ENCODE measurements at regions not wholly inside any gene's neighbourhood (a gene's known extent, or its start where the extent isn't known, plus 50 kb on each side); places are given as distances from the start of the nearest gene placed in this dataset.

- Mint-ChIP-seq H3K9me3 (no peaks in the 10 kb centered on the region), H3K4me3 (no peak overlapping the region), H3K27ac (no peak overlapping the region), H3K4me1 (ENCODE audit: low read depth in 2 of 2) (no peaks in the 10 kb centered on the region), H3K27me3 (peaks cover 19 to 47% of the 10 kb centered on the region in 2 donors), H3K36me3 (peaks cover 7% of the 10 kb centered on the region)
- ATAC-seq (no peak), DNase-seq (ENCODE audit: low spot score) (no peak)
These were observed 81.0 kb downstream of the SEMA4F start for GRCh38 chr2:74735009-74735408.

GRCh38 chr2:74735564-74735963 is 81.5 kb downstream of the SEMA4F start:
- DNase-seq (ENCODE audit: low spot score) (no peak), ATAC-seq (no peak)
- H3K36me3 Mint-ChIP-seq = peaks cover 7% of the 10 kb centered on the region
- no peaks in the 10 kb centered on the region for H3K4me1 Mint-ChIP-seq (ENCODE audit: low read depth in 2 of 2)
- H3K27me3 Mint-ChIP-seq = peaks cover 19 to 42% of the 10 kb centered on the region in 2 donors
- H3K4me3 Mint-ChIP-seq = no peak overlapping the region
- H3K27ac Mint-ChIP-seq = no peak overlapping the region
- no peaks in the 10 kb centered on the region for H3K9me3 Mint-ChIP-seq

- H3K27me3 Mint-ChIP-seq = peaks cover 17 to 36% of the 10 kb centered on the region in 2 donors
These were observed 82.5 kb downstream of the SEMA4F start for GRCh38 chr2:74736589-74736988.

DNA sequence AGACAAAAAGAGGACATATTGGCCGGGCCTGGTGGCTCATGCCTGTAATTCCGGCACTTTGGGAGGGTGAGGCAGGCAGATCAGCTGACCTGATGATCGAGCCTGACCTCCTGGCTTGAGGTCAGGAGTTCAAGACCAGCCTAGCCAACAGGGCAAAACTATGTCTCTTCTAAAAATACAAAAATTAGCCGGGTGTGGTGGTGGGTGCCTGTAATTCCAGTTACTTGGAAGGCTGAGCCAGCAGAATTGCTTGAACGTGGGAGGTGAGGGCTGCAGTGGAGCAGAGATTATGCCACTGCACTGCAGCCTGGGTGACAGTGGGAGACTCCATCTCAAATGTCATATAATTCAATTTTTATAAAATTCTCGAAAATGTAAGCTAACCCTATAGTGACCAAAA is 84.5 kb downstream of the SEMA4F start:
- ATAC-seq = no peak
- H3K9me3 Mint-ChIP-seq = no peaks in the 10 kb centered on the region
- H3K4me1 Mint-ChIP-seq (ENCODE audit: low read depth in 2 of 2) = no peaks in the 10 kb centered on the region
- peaks cover 21 to 51% of the 10 kb centered on the region in 2 donors for H3K27me3 Mint-ChIP-seq
- DNase-seq (ENCODE audit: low spot score) = no peak
- H3K27ac Mint-ChIP-seq = no peak overlapping the region
- peaks cover 7% of the 10 kb centered on the region for H3K36me3 Mint-ChIP-seq
- no peak overlapping the region for H3K4me3 Mint-ChIP-seq

More at GRCh38 chr2:74736589-74736988, 82.5 kb downstream of the SEMA4F start:
- H3K36me3 Mint-ChIP-seq = peaks cover 7% of the 10 kb centered on the region
- ATAC-seq (no peak), DNase-seq (ENCODE audit: low spot score) (no peak)
- no peaks in the 10 kb centered on the region for H3K4me1 Mint-ChIP-seq (ENCODE audit: low read depth in 2 of 2)
- H3K4me3 Mint-ChIP-seq = no peak overlapping the region
- no peak overlapping the region for H3K27ac Mint-ChIP-seq
- no peaks in the 10 kb centered on the region for H3K9me3 Mint-ChIP-seq

GRCh38 chr2:74739129-74739528 is 85.1 kb downstream of the SEMA4F start:
- Mint-ChIP-seq H3K36me3 (peaks cover 7% of the 10 kb centered on the region), H3K4me1 (ENCODE audit: low read depth in 2 of 2) (no peaks in the 10 kb centered on the region), H3K9me3 (no peaks in the 10 kb centered on the region), H3K27me3 (peaks cover 18 to 50% of the 10 kb centered on the region in 2 donors), H3K4me3 (no peak overlapping the region), H3K27ac (no peak overlapping the region)
- no peak for DNase-seq (ENCODE audit: low spot score)
- no peak for ATAC-seq

- DNase-seq (ENCODE audit: low spot score) = no peak
- ATAC-seq = no peak
- H3K36me3 Mint-ChIP-seq = peaks cover 7% of the 10 kb centered on the region
- no peaks in the 10 kb centered on the region for H3K9me3 Mint-ChIP-seq
- no peak overlapping the region for H3K27ac Mint-ChIP-seq
- H3K27me3 Mint-ChIP-seq = peaks cover 15 to 43% of the 10 kb centered on the region in 2 donors
- no peaks in the 10 kb centered on the region for H3K4me1 Mint-ChIP-seq (ENCODE audit: low read depth in 2 of 2)
- H3K4me3 Mint-ChIP-seq = no peak overlapping the region
These were observed 85.7 kb downstream of the SEMA4F start for GRCh38 chr2:74739733-74740241.

GRCh38 chr2:74740395-74740740 is 86.3 kb downstream of the SEMA4F start:
- no peak for ATAC-seq
- no peak for DNase-seq (ENCODE audit: low spot score)
- no peak overlapping the region for H3K27ac Mint-ChIP-seq

GRCh38 chr2:74740741-74741431 is 86.8 kb downstream of the SEMA4F start:
- Mint-ChIP-seq H3K27me3 (peaks cover 13 to 37% of the 10 kb centered on the region in 2 donors), H3K4me3 (no peak overlapping the region), H3K4me1 (ENCODE audit: low read depth in 2 of 2) (no peaks in the 10 kb centered on the region), H3K9me3 (no peaks in the 10 kb centered on the region), H3K27ac (no peak overlapping the region), H3K36me3 (peaks cover 7% of the 10 kb centered on the region)
- DNase-seq (ENCODE audit: low spot score) (no peak), ATAC-seq (peak in 1 of 2 donors; percentile 43)

More at GRCh38 chr2:74740395-74740740, 86.3 kb downstream of the SEMA4F start:
- Mint-ChIP-seq H3K9me3 (no peaks in the 10 kb centered on the region), H3K27me3 (peaks cover 13 to 42% of the 10 kb centered on the region in 2 donors), H3K4me1 (ENCODE audit: low read depth in 2 of 2) (no peaks in the 10 kb centered on the region), H3K4me3 (no peak overlapping the region), H3K36me3 (peaks cover 7% of the 10 kb centered on the region)

DNA sequence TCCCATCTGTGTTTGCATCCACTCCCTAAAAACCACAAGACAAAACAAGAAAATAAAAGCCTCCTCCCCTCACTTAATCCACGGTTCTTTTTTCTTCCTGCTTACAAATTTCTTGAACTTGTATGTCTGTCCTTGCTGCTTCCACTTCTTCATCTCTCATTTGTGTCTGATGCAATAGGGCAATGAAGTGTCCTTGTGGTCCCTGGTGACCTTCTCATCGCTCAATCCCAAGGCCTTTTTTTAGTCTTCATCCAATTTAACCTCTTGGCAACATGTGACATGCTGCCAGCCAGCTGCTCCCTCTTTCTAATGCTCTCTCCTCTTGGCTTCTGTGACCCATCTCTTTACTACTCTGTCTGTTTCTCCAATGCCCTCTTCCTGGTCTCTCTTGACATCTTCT is 87.6 kb downstream of the SEMA4F start:
- peaks cover 13 to 29% of the 10 kb centered on the region in 2 donors for H3K27me3 Mint-ChIP-seq
- no peak for DNase-seq (ENCODE audit: low spot score)
- no peaks in the 10 kb centered on the region for H3K4me1 Mint-ChIP-seq (ENCODE audit: low read depth in 2 of 2)
- peaks cover 7% of the 10 kb centered on the region for H3K36me3 Mint-ChIP-seq
- no peaks in the 10 kb centered on the region for H3K9me3 Mint-ChIP-seq
- H3K4me3 Mint-ChIP-seq = no peak overlapping the region
- no peak overlapping the region for H3K27ac Mint-ChIP-seq
- ATAC-seq = no peak

GRCh38 chr2:74742471-74742870 is 88.4 kb downstream of the SEMA4F start:
- Mint-ChIP-seq H3K4me3 (no peak overlapping the region), H3K4me1 (ENCODE audit: low read depth in 2 of 2) (no peaks in the 10 kb centered on the region), H3K9me3 (no peaks in the 10 kb centered on the region), H3K36me3 (no peaks in the 10 kb centered on the region), H3K27me3 (peaks cover 8 to 21% of the 10 kb centered on the region in 2 donors), H3K27ac (no peak overlapping the region)
- ATAC-seq = no peak
- DNase-seq (ENCODE audit: low spot score) = no peak

DNA sequence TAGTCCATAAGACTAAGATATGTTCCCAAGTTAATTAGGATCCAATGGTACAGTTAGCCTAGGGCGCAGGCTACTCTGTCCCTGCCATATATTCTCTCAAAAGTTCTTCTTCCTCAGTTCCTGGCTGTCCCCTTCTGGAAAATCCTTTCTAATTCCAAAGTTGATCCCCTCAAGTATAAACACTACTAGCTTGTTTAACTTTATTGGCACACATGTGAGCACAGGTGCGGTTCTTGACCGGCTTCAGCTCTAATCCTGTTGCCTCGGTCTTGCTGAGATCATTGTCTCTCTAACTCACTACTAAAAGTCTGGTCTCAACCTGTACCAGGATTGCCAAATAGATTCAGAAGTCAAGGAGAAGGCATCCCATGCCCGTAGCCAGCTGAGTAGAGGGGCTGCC is 89.0 kb downstream of the SEMA4F start:
- H3K4me3 Mint-ChIP-seq = no peak overlapping the region
- no peak for ATAC-seq
- peaks cover 8 to 24% of the 10 kb centered on the region in 2 donors for H3K27me3 Mint-ChIP-seq
- H3K4me1 Mint-ChIP-seq (ENCODE audit: low read depth in 2 of 2) = no peaks in the 10 kb centered on the region
- no peak for DNase-seq (ENCODE audit: low spot score)
- no peaks in the 10 kb centered on the region for H3K9me3 Mint-ChIP-seq
- no peaks in the 10 kb centered on the region for H3K36me3 Mint-ChIP-seq
- no peak overlapping the region for H3K27ac Mint-ChIP-seq

- no peaks in the 10 kb centered on the region for H3K36me3 Mint-ChIP-seq
- no peaks in the 10 kb centered on the region for H3K4me1 Mint-ChIP-seq (ENCODE audit: low read depth in 2 of 2)
- H3K4me3 Mint-ChIP-seq = no peak overlapping the region
- H3K27me3 Mint-ChIP-seq = peaks cover 12 to 30% of the 10 kb centered on the region in 2 donors
- no peaks in the 10 kb centered on the region for H3K9me3 Mint-ChIP-seq
- ATAC-seq = no peak
- no peak overlapping the region for H3K27ac Mint-ChIP-seq
- DNase-seq (ENCODE audit: low spot score) = no peak
These were observed 89.7 kb downstream of the SEMA4F start for GRCh38 chr2:74743778-74744177.

- H3K9me3 Mint-ChIP-seq = no peaks in the 10 kb centered on the region
- DNase-seq (ENCODE audit: low spot score) = no peak
- peaks cover 13 to 38% of the 10 kb centered on the region in 2 donors for H3K27me3 Mint-ChIP-seq
- no peak for ATAC-seq
- no peaks in the 10 kb centered on the region for H3K4me1 Mint-ChIP-seq (ENCODE audit: low read depth in 2 of 2)
- no peak overlapping the region for H3K27ac Mint-ChIP-seq
- no peaks in the 10 kb centered on the region for H3K36me3 Mint-ChIP-seq
- H3K4me3 Mint-ChIP-seq = no peak overlapping the region
These were observed 89.0 kb upstream of the HK2 start for GRCh38 chr2:74744731-74745515.

DNA sequence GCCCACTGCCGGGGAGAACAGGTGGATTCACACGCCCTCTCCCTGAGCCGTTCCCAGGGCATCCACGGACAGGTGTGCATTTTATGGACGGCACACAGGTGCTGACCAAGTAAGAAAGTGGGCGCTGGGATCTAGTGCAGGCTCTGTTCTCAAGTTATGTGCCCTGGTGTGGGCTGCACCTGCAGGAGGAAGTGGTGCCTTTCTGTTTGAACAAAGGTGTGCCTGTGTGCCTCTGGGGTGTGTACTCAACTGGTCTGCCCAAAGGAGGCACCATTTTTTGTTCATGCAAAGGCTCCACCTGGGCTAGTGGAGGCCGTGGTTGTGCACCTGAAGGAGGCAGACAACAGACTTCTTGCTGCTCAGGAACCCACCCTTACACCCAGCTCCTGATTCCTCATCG is 88.2 kb upstream of the HK2 start:
- Mint-ChIP-seq H3K4me1 (ENCODE audit: low read depth in 2 of 2) (no peaks in the 10 kb centered on the region), H3K9me3 (no peaks in the 10 kb centered on the region), H3K27ac (no peak overlapping the region), H3K4me3 (no peak overlapping the region), H3K36me3 (no peaks in the 10 kb centered on the region), H3K27me3 (peaks cover 13 to 40% of the 10 kb centered on the region in 2 donors)
- no peak for ATAC-seq
- no peak for DNase-seq (ENCODE audit: low spot score)

Data from natural killer cell treated with Interleukin-12 subunit alpha and Interleukin-12 subunit beta and Interleukin-15 and Interleukin-18, amount 100 ng/mL, for 72 hours (primary cell).